Kasumi-1 (cell line): ENCODE measurements at regions not wholly inside any gene's neighbourhood (a gene's known extent, or its start where the extent isn't known, plus 50 kb on each side); places are given as distances from the start of the nearest gene placed in this dataset.
A peak's percentile ranks its signal among the peaks of the same experiment; 100 is the strongest.

Experiments used
- DNase-seq, 2 experiments: peaks; one replicate each; lab custom pipeline; 2025; lab: John Stamatoyannopoulos, UW

- no peak for DNase-seq
Observed at GRCh38 chr16:79444572-79444971, 156.0 kb downstream of the MAF start.

GRCh38 chr16:79439901-79440300, 160.6 kb downstream of the MAF start:
- DNase-seq: peak; percentile 13 to 25

GRCh38 chr16:79437764-79438751, 162.5 kb downstream of the MAF start:
- DNase-seq: no peak

GRCh38 chr16:79436885-79437284, 163.7 kb downstream of the MAF start:
- DNase-seq: no peak

DNA sequence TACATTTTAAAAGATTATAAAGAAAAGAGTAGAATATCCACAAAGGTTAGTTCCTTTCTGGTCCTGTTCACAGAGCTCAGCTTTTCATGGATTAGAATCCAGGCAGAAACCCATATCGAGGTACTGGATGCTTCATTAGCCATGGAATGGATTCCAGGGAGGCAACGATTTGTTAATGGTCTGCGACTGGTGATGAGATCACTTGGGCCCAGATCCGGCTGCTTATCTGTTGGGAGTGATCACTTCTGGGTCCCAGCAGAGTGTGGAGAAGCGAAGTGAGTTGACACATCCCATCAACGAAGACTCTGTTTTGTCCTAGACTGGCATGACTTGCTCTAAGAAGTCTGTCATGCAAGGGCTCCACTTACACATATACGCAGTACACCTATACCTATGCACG, 165.8 kb downstream of the MAF start:
- DNase-seq: no peak

DNA sequence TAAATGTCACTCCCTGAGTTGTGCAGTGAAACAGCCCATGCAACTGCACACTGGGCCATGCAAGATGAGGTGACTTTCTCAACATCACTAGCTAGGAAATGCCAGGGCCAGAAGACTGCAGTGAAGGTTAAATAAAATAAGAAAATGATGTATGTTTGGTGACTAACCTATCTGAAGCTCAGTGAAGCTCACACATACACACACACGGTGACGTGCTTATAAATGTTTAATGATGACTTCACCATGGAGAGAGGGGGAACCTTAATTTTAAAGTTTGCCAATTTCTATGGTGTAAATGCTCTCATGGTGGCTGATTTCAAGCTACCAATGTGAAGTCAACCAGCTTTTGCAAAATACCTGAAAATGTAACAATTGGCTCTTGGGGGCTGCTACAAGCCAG, 166.4 kb downstream of the MAF start:
- no peak for DNase-seq

GRCh38 chr16:79431923-79432322, 168.6 kb downstream of the MAF start:
- no peak for DNase-seq

- DNase-seq: no peak
Observed at GRCh38 chr16:79430191-79430678, 170.3 kb downstream of the MAF start.

- no peak for DNase-seq
Observed at GRCh38 chr16:79429381-79430190, 171.0 kb downstream of the MAF start.

- DNase-seq: no peak
Observed at GRCh38 chr16:79426663-79427062, 173.9 kb downstream of the MAF start.

DNA sequence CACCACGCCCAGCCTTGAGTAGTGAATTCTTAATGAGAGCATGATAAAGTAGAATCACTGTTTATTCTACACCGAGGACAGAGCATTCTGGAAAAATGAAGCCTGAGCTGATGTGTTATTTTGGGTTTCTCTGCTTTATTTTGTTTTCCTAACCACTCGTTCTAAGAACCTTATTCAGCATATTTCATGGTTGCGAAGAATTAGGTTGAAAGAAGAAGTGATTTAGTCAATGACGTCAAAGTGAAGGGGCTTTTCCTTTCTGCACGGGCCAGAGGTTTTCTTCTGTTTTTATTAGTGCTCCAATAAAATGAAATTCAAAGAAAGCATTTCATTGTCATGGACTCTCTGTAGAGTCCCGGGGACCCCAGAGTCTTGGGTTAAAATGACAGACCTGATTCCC, 178.5 kb downstream of the MAF start:
- no peak for DNase-seq

GRCh38 chr16:79421126-79421525, 179.4 kb downstream of the MAF start:
- DNase-seq: no peak

GRCh38 chr16:79420493-79420892, 180.0 kb downstream of the MAF start:
- DNase-seq: no peak

GRCh38 chr16:79419148-79419547, 181.4 kb downstream of the MAF start:
- DNase-seq: no peak

DNA sequence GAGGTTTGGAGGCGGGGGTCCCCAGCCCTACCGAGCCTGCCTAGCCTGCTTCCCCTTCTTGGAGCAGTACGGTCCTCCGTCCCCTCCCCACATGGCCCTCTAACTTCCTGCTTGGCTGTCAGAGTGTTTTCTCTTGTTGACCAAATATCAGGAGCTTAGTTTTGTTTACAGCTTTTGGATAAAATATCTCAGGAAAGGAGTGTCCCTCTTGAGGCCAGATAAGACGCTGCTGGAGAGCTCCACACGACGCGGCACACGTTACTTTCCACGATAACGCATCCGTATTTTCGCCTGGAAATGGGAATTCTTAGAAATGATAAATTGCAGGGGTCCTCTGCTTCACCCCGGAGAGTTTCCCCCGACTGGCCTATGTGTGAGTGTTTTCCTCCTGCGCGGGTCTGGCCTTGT, 182.9 kb downstream of the MAF start:
- DNase-seq: no peak

GRCh38 chr16:79415983-79416640, 184.4 kb downstream of the MAF start:
- no peak for DNase-seq

DNA sequence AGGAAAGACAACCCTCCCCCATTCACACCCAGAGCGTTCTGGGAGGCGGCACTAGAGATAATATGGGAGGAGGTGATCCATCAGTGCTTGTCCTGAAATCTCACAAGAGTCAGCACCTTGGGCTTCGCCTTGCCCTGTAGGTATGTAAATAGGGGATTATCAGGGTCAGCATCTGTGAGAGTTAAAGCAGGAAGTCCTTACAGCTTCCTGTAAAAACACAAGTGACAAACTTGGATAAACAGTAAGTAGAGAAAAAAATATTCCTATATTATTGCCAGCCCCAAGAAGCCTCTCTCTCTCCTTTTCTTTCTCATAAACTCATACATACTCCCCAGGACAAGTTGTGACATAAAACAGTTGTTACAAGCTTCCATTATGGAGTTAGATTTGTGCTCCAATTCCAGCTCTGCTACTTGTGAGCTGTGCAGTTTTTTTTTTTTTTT, 187.7 kb downstream of the MAF start:
- DNase-seq: no peak

DNA sequence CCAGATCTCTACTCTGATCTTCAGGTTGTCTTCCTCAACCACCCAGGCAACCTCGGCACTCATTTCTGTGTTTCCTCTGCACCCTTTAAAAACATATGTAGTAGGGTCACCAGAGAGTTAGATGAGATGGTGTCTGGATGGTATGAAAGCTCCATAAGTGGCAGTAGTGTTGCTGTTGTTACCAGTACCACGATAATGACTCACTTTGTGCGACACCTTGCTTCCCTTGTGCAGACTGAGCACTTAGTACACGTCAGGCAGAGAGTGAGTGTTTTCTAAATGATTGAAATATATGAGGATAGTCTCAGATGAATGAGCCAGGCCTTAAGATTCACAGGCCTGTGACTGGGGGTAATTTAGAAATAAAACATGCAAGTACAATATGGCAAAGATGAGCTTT, 188.7 kb downstream of the MAF start:
- DNase-seq: no peak

DNA sequence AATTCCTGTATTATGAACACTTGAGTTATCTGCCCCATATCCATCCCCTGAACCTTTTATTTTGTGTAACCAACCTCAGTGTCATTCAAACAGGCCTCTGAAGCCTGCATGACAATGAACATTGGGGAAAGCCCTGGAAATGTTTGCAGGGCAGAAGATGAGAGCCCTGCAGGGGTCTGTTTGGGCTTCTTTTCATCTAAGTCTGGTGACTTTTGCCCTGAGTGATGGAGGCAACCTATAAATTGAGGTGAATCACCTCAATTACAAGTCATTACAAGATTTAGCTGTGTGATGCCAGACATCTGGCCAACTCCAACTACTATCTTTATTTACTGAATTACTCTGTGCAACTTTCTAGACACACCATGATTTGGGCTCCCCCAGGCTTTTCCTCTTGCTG, 189.2 kb downstream of the MAF start:
- DNase-seq: no peak

DNA sequence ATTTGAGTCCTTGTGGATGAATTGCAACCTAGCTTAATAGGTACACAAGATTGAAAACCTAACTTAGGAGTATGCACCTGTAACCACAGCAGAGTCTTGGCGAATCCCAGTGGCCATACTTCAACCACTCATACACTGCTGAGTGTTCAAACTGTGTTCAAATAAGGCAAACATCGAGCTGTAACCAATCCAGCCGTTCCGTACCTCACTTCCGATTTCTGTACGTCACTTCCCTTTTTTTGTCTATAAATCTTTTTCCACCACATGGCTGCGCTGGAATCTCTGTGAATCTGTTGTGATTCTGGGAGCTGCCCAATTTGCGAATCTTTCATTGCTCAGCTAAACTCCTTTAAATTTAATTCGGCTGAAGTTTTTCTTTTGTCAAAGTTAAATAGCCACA, 190.6 kb downstream of the MAF start:
- DNase-seq: no peak

- DNase-seq: no peak
Observed at GRCh38 chr16:79408355-79408754, 192.2 kb downstream of the MAF start.

- no peak for DNase-seq
Observed at GRCh38 chr16:79407461-79408135, 192.9 kb downstream of the MAF start.
